HFFc6 (cell line): ENCODE measurements at regions not wholly inside any gene's neighbourhood (a gene's known extent, or its start where the extent isn't known, plus 50 kb on each side); places are given as distances from the start of the nearest gene placed in this dataset.

Source experiments
- DNase-seq: peaks from one replicate; pipeline ENCODE4 v3.0.0-alpha.2; 2018
- H3K27ac Mint-ChIP-seq: 2 replicates; pipeline ENCODE4 v1.8.0; 2020; ENCODE audit warnings: mild to moderate bottlenecking, mixed read lengths
- H3K27me3 Mint-ChIP-seq: 2 replicates; pipeline ENCODE4 v1.8.0; 2021; ENCODE audit warnings: mild to moderate bottlenecking, moderate library complexity, mixed read lengths; ENCODE audit not compliant: insufficient read depth
- H3K36me3 Mint-ChIP-seq: 2 replicates; pipeline ENCODE4 v1.8.0; 2021; ENCODE audit warnings: low read depth, mixed read lengths
- H3K4me1 Mint-ChIP-seq: 2 replicates; pipeline ENCODE4 v1.8.0; 2020; ENCODE audit warnings: low read depth, mixed read lengths
- H3K4me3 Mint-ChIP-seq: 2 replicates; pipeline ENCODE4 v1.8.0; 2020; ENCODE audit warnings: mild to moderate bottlenecking, moderate library complexity, mixed read lengths
- H3K9me3 Mint-ChIP-seq: 2 replicates; pipeline ENCODE4 v1.8.0; 2020; ENCODE audit warnings: mild to moderate bottlenecking, mixed read lengths
- CTCF ChIP-seq: fragments of 200-600 bp; sonication (generic); IDR thresholded peaks from 2 replicates; pipeline ENCODE4 v1.5.0; 2021; ENCODE audit warnings: antibody characterized with exemption, mild to moderate bottlenecking

DNA sequence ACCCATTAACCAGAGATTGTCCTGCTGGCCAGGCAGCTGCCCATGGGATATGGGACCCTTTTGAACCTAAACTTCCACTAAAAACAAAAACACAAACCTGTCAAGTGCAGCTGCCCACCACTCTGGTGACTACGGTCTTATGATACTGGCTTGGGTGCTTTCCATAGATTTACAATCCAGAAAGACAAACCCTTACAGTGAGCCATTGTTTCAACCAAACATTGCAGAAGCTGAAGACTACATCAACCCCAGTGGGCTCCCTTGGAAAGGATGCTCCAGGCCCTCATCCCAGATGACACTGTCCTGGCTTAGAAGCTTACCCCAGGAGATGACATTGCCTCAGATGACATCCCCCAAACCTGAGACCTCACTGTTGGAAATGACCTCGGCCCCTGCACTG lies 56.9 kb upstream of the WNT11 start:
- Mint-ChIP-seq H3K9me3 (no peaks in the 10 kb centered on the region), H3K4me3 (no peak overlapping the region), H3K4me1 (peaks cover 17% of the 10 kb centered on the region), H3K36me3 (no peaks in the 10 kb centered on the region), H3K27me3 (peaks cover 35% of the 10 kb centered on the region), H3K27ac (no peak overlapping the region)
- DNase-seq: no peak
- TF ChIP-seq CTCF: no peak

GRCh38 chr11:76260296-76260925 lies 54.1 kb upstream of the WNT11 start:
- H3K4me3 Mint-ChIP-seq: no peak overlapping the region
- TF ChIP-seq CTCF: no peak
- no peak overlapping the region for H3K27ac Mint-ChIP-seq
- H3K9me3 Mint-ChIP-seq: no peaks in the 10 kb centered on the region
- peaks cover 52% of the 10 kb centered on the region for H3K27me3 Mint-ChIP-seq
- H3K4me1 Mint-ChIP-seq: peaks cover 5% of the 10 kb centered on the region; the same call in 1 of the 2 replicates
- no peaks in the 10 kb centered on the region for H3K36me3 Mint-ChIP-seq
- DNase-seq: no peak

DNA sequence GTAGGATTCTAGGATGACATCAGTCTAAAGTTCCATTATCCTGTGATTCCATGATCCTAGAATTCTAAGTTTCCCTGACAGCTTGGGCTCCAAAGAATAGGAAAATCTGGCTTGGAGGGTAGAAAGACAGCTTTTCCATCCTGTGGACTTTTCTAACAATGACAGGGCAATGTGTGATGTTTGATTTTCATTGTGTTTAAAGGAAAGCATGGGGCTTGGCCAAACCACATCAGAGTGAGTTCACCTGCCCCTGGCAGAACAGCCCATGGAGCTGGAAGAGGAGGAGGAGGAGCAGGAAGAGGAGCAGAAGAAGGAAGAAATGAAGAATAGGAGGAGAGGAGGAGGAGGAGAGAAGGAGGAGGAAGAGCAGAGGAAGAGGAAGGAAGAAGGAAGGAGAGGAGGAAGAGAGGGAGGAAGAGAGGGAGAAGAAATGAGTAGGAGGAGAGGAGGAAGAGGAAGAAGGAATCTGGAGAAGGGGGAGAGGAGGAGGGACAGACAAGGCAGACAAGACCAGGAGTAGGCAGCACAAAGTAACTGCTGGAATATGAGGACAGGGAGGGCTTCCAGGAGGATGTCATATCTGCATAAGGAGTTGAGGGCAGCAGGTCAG lies 53.1 kb upstream of the WNT11 start:
- peaks cover 5% of the 10 kb centered on the region; the same call in 1 of the 2 replicates for H3K4me1 Mint-ChIP-seq
- no peak for DNase-seq
- no peaks in the 10 kb centered on the region for H3K36me3 Mint-ChIP-seq
- peaks cover 52% of the 10 kb centered on the region for H3K27me3 Mint-ChIP-seq
- no peak overlapping the region for H3K4me3 Mint-ChIP-seq
- H3K27ac Mint-ChIP-seq: no peak overlapping the region
- TF ChIP-seq CTCF: no peak
- H3K9me3 Mint-ChIP-seq: no peaks in the 10 kb centered on the region

DNA sequence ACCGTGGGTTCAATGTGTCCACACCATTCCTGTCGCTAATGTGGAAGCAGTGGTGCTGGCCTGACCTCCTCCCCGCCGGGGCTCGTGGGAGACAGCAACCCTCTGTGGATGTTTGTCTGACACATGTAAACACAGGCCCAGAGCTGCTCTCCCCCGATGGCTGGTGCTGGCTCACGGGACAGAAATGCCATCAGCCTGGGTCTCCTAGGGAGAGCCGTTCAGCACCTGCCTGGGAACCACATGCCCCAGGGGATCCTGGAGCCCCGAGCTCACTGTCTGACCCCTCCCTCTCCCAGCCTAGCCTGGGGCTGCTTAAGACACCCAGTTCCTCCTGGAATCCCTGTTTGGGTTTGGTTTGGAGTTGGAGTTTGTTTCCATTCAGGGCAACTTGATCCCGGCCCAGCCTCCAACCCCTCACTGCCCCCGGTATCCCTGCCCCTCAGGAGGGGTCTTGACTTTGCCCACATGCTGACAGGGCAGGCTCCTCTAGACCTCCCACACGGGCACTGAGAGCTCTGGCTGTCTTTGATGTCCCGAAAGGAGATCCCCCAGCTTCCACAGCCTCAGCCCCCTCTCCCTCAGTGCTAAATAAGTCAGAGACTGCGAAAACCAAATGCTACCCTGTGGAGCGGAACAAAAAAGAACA lies 50.9 kb upstream of the WNT11 start:
- H3K27me3 Mint-ChIP-seq: peaks cover 60% of the 10 kb centered on the region
- no peak overlapping the region for H3K27ac Mint-ChIP-seq
- H3K4me1 Mint-ChIP-seq: no peaks in the 10 kb centered on the region
- no peaks in the 10 kb centered on the region for H3K9me3 Mint-ChIP-seq
- DNase-seq: no peak
- TF ChIP-seq CTCF: no peak
- no peak overlapping the region for H3K4me3 Mint-ChIP-seq
- no peaks in the 10 kb centered on the region for H3K36me3 Mint-ChIP-seq

DNA sequence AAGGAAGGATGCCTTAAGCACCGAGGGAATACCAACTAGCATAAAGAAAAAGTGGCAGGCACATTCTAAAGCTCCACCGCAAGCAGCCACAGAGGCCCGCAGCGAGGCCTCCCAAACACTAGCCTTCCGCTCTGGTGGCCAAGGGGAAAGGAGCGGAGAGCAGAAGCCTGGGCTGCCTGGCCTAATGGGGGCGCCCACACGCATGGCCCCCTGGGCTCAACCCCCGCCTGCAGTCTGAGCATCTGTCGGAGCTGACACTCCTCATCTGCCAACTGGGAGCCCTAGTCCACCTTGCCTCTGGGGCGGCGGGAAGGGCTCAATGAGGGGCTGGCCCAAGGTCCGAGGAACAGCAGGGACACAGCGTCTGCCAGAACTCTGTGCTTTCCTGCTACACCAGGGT lies 50.1 kb upstream of the WNT11 start:
- no peak for TF ChIP-seq CTCF
- H3K27me3 Mint-ChIP-seq: peaks cover 62% of the 10 kb centered on the region
- H3K27ac Mint-ChIP-seq: no peak overlapping the region
- no peaks in the 10 kb centered on the region for H3K4me1 Mint-ChIP-seq
- no peaks in the 10 kb centered on the region for H3K36me3 Mint-ChIP-seq
- H3K4me3 Mint-ChIP-seq: no peak overlapping the region
- no peaks in the 10 kb centered on the region for H3K9me3 Mint-ChIP-seq
- no peak for DNase-seq
